Subcutaneous abdominal adipose tissue (tissue), 5 donors: ENCODE measurements at regions not wholly inside any gene's neighbourhood (a gene's known extent, or its start where the extent isn't known, plus 50 kb on each side); places are given as distances from the start of the nearest gene placed in this dataset.

Experiments used
- H3K27ac ChIP-seq: one replicate; pipeline ENCODE4 v1.7.0; 2013; ENCODE audit warnings: low read depth, mild to moderate bottlenecking, inconsistent platforms, low read length, moderate library complexity
- H3K27me3 ChIP-seq, 5 donors: one replicate each; pipeline ENCODE4 v1.7.0; 2013; ENCODE audit warnings: low read length in 5 of 5, inconsistent platforms in 1 of 5; ENCODE audit not compliant: control insufficient read depth in 5 of 5, insufficient read depth in 4 of 5
- H3K36me3 ChIP-seq, 5 donors: one replicate each; pipeline ENCODE4 v1.7.0; 2013; ENCODE audit warnings: low read length in 5 of 5; ENCODE audit not compliant: control insufficient read depth in 5 of 5, insufficient read depth in 5 of 5
- H3K4me1 ChIP-seq, 5 donors: one replicate each; pipeline ENCODE4 v1.7.0; 2013; ENCODE audit warnings: low read length in 5 of 5, mild to moderate bottlenecking in 3 of 5, moderate library complexity in 1 of 5; ENCODE audit not compliant: control insufficient read depth in 5 of 5, insufficient read depth in 5 of 5
- H3K4me3 ChIP-seq, 5 donors: one replicate each; pipeline ENCODE4 v1.7.0; 2013; ENCODE audit warnings: low read length in 5 of 5, low read depth in 1 of 5
- H3K9ac ChIP-seq, 5 donors: one replicate each; pipeline ENCODE4 v1.7.0; 2013; ENCODE audit warnings: low read length in 5 of 5, mild to moderate bottlenecking in 4 of 5, moderate library complexity in 3 of 5
- H3K9me3 ChIP-seq, 5 donors: one replicate each; pipeline ENCODE4 v1.7.0; 2013; ENCODE audit warnings: low read length in 5 of 5; ENCODE audit not compliant: control insufficient read depth in 5 of 5
- donor health status: healthy.
- donor health status: healthy.
- donor health status: healthy.
- donor health status: healthy.
- donor health status: healthy.

DNA sequence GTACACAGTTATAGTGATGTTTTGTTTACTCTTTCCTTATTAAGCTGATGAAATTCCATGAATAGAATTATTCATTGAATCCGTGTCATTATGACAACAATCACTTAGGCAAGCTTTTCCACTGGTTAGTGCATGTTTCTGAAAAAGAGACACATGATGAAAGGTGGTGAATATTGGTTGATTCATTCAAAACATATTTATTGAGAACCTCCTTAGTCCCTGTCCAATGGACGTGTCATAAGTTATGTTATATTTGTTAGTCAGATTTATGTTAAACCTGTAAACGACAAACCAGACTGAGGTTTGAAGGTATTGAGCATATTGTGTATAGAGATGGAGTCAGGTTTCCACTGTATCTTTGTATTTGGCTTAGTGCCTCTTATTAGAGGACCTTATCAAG lies 1888.9 kb upstream of the CDH6 start:
- H3K4me3 ChIP-seq: no peak overlapping the region
- peaks cover 0 to 2% (median 0%) of the 10 kb centered on the region in 5 donors for H3K9me3 ChIP-seq
- H3K36me3 ChIP-seq: no peaks in the 10 kb centered on the region
- no peak overlapping the region for H3K27ac ChIP-seq
- H3K9ac ChIP-seq: no peak overlapping the region
- no peaks in the 10 kb centered on the region for H3K27me3 ChIP-seq
- no peaks in the 10 kb centered on the region for H3K4me1 ChIP-seq

DNA sequence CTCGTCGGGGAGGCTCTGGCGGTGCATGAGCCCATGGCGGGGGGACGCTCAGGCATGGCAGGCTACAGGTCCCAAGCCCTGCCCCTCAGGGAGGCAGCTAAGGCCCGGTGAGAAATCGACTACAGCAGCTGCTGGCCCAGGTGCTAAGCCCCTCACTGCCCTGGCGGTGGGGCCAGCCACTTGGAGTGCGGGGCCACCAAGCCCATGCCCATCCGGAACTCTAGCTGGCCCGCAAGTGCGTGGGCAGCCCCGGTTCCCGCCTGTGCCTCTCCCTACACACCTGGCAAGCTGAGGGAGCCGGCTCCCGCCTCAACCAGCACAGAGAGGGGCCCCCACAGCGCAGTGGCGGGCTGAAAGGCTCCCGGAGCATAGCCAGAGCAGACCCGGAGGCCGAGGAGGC lies 1896.9 kb upstream of the CDH6 start:
- H3K36me3 ChIP-seq: no peaks in the 10 kb centered on the region
- H3K27ac ChIP-seq: no peak overlapping the region
- H3K9ac ChIP-seq: no peak overlapping the region
- no peak overlapping the region for H3K4me3 ChIP-seq
- H3K9me3 ChIP-seq: peaks cover 0 to 5% (median 2%) of the 10 kb centered on the region in 5 donors
- H3K27me3 ChIP-seq: no peaks in the 10 kb centered on the region
- no peaks in the 10 kb centered on the region for H3K4me1 ChIP-seq

- Histone ChIP-seq H3K27me3 (no peaks in the 10 kb centered on the region), H3K4me3 (no peak overlapping the region), H3K9me3 (peaks cover 0 to 7% (median 0%) of the 10 kb centered on the region in 5 donors), H3K27ac (no peak overlapping the region), H3K4me1 (no peaks in the 10 kb centered on the region), H3K9ac (no peak overlapping the region), H3K36me3 (no peaks in the 10 kb centered on the region)
Measured at GRCh38 chr5:29277642-29278041, 1915.8 kb upstream of the CDH6 start.

DNA sequence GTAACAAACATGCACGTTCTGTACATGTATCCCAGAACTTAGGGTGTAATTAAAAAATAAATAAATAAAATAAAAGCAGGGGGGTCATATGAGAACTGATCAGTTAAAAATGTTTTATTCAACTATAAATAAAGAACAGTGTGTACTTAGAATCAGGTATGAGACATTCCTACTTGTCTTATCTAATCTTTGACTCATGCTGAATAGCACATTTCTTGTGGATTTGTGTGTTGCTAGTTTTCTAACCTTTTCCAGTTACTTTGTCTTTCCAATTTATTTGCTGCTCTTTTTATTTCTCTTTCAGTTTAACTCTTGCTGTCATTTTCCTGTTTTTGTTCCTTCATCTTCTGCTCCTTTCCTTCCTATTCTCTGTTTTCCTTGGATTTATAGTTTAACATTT lies 1917.1 kb upstream of the CDH6 start:
- H3K4me3 ChIP-seq: no peak overlapping the region
- no peak overlapping the region for H3K9ac ChIP-seq
- no peaks in the 10 kb centered on the region for H3K36me3 ChIP-seq
- H3K9me3 ChIP-seq: peaks cover 0 to 7% (median 0%) of the 10 kb centered on the region in 5 donors
- no peaks in the 10 kb centered on the region for H3K27me3 ChIP-seq
- no peaks in the 10 kb centered on the region for H3K4me1 ChIP-seq
- H3K27ac ChIP-seq: no peak overlapping the region

- Histone ChIP-seq H3K9ac (no peak overlapping the region), H3K9me3 (peaks cover 0 to 2% (median 0%) of the 10 kb centered on the region in 5 donors), H3K27ac (no peak overlapping the region), H3K36me3 (no peaks in the 10 kb centered on the region), H3K27me3 (no peaks in the 10 kb centered on the region), H3K4me3 (no peak overlapping the region), H3K4me1 (no peaks in the 10 kb centered on the region)
Measured at GRCh38 chr5:29263915-29264351, 1929.6 kb upstream of the CDH6 start.

DNA sequence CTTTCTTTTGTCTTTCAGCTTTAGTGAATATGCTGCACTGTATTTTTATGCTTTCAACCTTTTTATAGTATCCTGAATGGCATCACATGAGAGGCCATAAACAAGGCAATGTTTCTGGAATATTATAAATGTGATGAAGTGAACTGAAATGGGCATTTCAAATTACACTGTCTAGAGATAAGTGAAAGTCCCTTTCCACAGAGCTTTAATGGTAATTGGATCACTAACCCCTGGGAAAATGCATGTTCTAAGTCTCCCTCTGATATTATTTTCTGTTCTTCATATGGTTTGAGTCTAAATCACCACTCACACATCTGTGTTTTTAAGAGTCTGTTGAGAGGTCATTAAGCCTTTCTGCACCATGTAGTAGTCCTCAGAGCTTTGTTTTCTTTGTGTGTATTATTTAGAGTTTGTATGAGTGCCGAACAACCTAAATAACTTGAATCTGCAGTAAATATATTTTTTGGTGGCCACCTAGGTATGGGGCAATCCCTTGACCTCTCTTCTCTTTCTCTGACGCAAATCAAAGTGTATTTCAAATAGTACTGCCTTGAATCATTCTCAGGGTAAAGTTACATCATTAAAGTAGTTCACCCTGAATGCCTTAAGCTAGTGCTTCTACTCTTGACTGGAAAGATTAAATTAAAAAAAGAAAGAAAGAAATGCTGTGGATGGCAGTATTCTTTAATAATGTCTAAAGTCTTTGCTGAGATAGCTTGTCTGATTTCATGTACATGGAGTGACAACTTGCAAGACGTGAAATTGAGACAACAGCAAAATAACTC lies 1931.0 kb upstream of the CDH6 start:
- no peaks in the 10 kb centered on the region for H3K36me3 ChIP-seq
- no peak overlapping the region for H3K9ac ChIP-seq
- H3K27ac ChIP-seq: no peak overlapping the region
- peaks cover 0 to 2% (median 0%) of the 10 kb centered on the region in 5 donors for H3K9me3 ChIP-seq
- H3K27me3 ChIP-seq: no peaks in the 10 kb centered on the region
- H3K4me1 ChIP-seq: no peaks in the 10 kb centered on the region
- H3K4me3 ChIP-seq: no peak overlapping the region

- Histone ChIP-seq H3K4me3 (no peak overlapping the region), H3K27me3 (no peaks in the 10 kb centered on the region), H3K4me1 (no peaks in the 10 kb centered on the region), H3K9ac (no peak overlapping the region), H3K27ac (no peak overlapping the region), H3K9me3 (peaks cover 0 to 2% (median 0%) of the 10 kb centered on the region in 5 donors), H3K36me3 (no peaks in the 10 kb centered on the region)
Measured at GRCh38 chr5:29261213-29261612, 1932.3 kb upstream of the CDH6 start.

DNA sequence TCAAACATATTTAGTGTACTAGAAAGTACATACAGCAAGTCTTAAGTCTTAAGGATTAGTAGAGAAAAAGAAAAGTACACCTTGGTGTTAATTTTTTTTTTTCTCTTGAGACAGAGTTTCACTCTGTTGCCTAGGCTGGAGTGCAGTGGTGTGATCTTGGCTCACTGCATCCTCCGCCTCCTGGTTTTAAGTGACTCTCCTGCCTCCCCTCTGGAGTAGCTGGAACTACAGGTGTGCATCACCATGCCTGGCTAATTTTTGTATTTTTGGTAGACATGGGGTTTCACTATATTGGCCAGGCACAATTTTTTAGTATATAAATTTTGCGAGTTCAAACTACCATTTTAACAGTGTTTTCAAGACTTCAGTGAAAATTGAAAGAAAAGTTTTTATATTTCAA lies 1941.1 kb upstream of the CDH6 start:
- peaks cover 0 to 7% (median 0%) of the 10 kb centered on the region in 5 donors for H3K9me3 ChIP-seq
- H3K27me3 ChIP-seq: no peaks in the 10 kb centered on the region
- H3K4me3 ChIP-seq: no peak overlapping the region
- H3K36me3 ChIP-seq: no peaks in the 10 kb centered on the region
- no peaks in the 10 kb centered on the region for H3K4me1 ChIP-seq
- no peak overlapping the region for H3K27ac ChIP-seq
- H3K9ac ChIP-seq: no peak overlapping the region

DNA sequence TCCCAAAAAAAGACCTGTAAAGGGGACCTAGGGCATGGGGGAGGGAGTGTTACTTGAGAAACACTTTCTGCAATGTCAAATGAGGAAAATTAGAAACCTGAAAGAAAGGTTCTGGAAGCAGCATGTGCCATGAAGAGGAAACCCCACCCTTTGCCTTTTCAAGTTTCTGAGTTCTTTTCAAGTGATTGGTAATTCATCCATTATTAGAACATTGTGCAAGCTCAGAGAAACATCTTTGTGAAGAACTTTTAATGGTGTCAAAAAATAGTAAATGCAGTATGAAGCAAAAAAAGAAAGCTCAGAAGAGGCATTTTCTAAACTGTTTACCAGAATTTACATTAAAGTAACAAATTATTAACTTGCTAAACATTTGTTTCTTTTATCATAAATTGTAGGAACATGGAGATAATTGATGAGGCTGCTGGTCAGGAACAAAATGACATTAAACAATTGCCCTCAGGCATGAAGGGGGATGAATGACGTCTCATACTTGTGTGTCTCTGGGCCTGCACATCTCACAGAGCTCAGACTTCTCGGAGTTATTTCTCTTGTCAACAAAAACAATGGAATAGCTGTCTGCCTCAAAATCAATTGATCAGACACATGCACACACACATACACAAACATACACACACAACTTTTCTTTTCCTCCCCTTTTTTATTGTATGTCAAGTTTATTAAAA lies 1946.0 kb upstream of the CDH6 start:
- no peaks in the 10 kb centered on the region for H3K4me1 ChIP-seq
- no peaks in the 10 kb centered on the region for H3K36me3 ChIP-seq
- H3K27me3 ChIP-seq: no peaks in the 10 kb centered on the region

GRCh38 chr5:29240379-29240778 lies 1953.1 kb upstream of the CDH6 start:
- H3K9me3 ChIP-seq: no peaks in the 10 kb centered on the region
- no peaks in the 10 kb centered on the region for H3K36me3 ChIP-seq
- H3K4me1 ChIP-seq: no peaks in the 10 kb centered on the region
- H3K27ac ChIP-seq: no peak overlapping the region
- H3K9ac ChIP-seq: no peak overlapping the region
- no peak overlapping the region for H3K4me3 ChIP-seq
- H3K27me3 ChIP-seq: no peaks in the 10 kb centered on the region

More for the DNA sequence above, 1946.0 kb upstream of the CDH6 start:
- Histone ChIP-seq H3K9ac (no peak overlapping the region), H3K27ac (no peak overlapping the region), H3K9me3 (no peaks in the 10 kb centered on the region), H3K4me3 (no peak overlapping the region)
